ENCODE measurements at regions not wholly inside any gene's neighbourhood (a gene's known extent, or its start where the extent isn't known, plus 50 kb on each side); places are given as distances from the start of the nearest gene placed in this dataset.

DNA sequence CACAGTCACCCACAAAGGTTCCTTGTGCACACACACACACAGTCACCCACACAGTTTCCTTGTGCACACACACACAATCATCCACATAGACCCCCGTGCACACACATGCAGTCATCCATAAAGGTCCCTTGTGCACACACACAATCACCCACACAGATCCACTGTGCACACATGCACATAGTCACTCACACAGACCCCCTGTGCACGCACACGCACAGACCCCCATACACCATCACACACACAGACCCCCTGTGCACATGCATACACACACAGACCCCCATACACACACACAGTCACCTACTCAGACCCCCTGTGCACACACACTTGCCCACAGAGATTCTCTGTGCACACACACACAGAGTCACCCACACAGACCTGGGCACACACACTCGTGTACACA lies 107.1 kb downstream of the HSPH1 start:
- TF ChIP-seq, protein P1, sequence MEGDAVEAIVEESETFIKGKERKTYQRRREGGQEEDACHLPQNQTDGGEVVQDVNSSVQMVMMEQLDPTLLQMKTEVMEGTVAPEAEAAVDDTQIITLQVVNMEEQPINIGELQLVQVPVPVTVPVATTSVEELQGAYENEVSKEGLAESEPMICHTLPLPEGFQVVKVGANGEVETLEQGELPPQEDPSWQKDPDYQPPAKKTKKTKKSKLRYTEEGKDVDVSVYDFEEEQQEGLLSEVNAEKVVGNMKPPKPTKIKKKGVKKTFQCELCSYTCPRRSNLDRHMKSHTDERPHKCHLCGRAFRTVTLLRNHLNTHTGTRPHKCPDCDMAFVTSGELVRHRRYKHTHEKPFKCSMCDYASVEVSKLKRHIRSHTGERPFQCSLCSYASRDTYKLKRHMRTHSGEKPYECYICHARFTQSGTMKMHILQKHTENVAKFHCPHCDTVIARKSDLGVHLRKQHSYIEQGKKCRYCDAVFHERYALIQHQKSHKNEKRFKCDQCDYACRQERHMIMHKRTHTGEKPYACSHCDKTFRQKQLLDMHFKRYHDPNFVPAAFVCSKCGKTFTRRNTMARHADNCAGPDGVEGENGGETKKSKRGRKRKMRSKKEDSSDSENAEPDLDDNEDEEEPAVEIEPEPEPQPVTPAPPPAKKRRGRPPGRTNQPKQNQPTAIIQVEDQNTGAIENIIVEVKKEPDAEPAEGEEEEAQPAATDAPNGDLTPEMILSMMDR (conservative IDR thresholded peaks at IDR 0.05; ENCODE audit: low read length): no peak
- no peak for TF ChIP-seq EZH2phosphoT487 (IDR thresholded peaks at IDR 0.05; ENCODE audit: borderline replicate concordance, low read depth, low read length)
